SJCRH30 (cell line): ENCODE measurements at regions not wholly inside any gene's neighbourhood (a gene's known extent, or its start where the extent isn't known, plus 50 kb on each side); places are given as distances from the start of the nearest gene placed in this dataset.

ENCODE experiments used
- DNase-seq, 2 experiments: peaks; one replicate each; pipeline ENCODE4 v3.0.0-alpha.2; 2015 to 2020
- H3K27ac ChIP-seq: fragments of 250-450 bp; sonication (Bioruptor Pico); 2 replicates; pipeline ENCODE4 v1.5.1; 2020; ENCODE audit warnings: mild to moderate bottlenecking, moderate library complexity
- H3K27me3 ChIP-seq: fragments of 250-450 bp; sonication (Bioruptor Pico); 2 replicates; pipeline ENCODE4 v1.5.1; 2020; ENCODE audit warnings: mild to moderate bottlenecking, moderate library complexity
- H3K36me3 ChIP-seq: fragments of 250-450 bp; sonication (Bioruptor Pico); 2 replicates; pipeline ENCODE4 v1.5.1; 2020; ENCODE audit warnings: mild to moderate bottlenecking, moderate library complexity
- H3K4me1 ChIP-seq: fragments of 250-450 bp; sonication (Bioruptor Pico); 2 replicates; pipeline ENCODE4 v1.5.1; 2020; ENCODE audit warnings: mild to moderate bottlenecking, moderate library complexity
- H3K4me3 ChIP-seq: fragments of 250-450 bp; sonication (Bioruptor Pico); 2 replicates; pipeline ENCODE4 v1.5.1; 2020; ENCODE audit warnings: mild to moderate bottlenecking, moderate library complexity
- H3K9me3 ChIP-seq: fragments of 250-450 bp; sonication (Bioruptor Pico); replicated peaks from 2 replicates; pipeline ENCODE4 v1.5.1; 2020; ENCODE audit warnings: mild to moderate bottlenecking, moderate library complexity

DNA sequence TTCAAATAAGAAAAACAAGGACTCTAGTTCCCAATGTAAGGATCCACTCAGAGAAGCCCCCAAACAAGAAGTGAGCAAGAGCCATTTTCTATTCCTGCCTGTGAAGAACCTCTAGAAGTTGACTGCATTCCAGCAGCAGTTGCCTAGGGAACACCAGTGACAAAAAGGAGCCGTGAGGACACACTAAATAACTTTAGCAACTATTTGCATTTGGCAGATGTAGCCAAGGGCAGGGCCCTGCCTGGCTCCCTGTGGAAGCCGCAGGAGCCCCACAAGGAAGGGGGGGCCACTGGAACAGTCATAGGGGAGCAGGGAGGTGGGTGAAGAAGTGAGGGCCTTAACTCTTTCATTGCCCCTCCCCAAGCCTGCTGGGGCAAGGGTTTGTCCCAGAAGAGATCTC, 470.2 kb upstream of the PROK2 start:
- H3K27me3 ChIP-seq: no peaks in the 10 kb centered on the region
- no peak overlapping the region for H3K4me3 ChIP-seq
- H3K4me1 ChIP-seq: no peaks in the 10 kb centered on the region
- no peak overlapping the region for H3K27ac ChIP-seq
- H3K9me3 ChIP-seq: no peaks in the 10 kb centered on the region
- H3K36me3 ChIP-seq: no peaks in the 10 kb centered on the region
- DNase-seq: no peak

DNA sequence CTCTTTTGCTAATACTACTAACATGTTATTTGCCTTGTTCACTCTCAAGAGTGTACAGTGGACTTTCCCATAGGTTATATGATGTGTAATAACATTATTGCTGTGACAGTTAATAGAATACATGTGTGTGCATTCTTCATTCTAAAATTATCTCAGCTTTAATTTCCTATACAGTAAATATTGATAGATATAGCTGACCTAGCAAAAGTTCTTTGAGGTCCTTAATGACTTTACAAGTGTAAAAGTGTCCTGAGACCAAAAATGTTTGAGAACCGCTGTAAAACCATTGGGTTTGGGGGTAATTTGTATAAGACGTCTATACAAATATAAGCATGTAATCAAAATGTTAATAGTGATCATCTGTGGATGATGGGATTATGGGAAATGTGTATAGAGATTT, 469.5 kb upstream of the PROK2 start:
- DNase-seq: no peak
- no peak overlapping the region for H3K27ac ChIP-seq
- H3K27me3 ChIP-seq: no peaks in the 10 kb centered on the region
- H3K9me3 ChIP-seq: no peaks in the 10 kb centered on the region
- no peaks in the 10 kb centered on the region for H3K4me1 ChIP-seq
- no peak overlapping the region for H3K4me3 ChIP-seq
- H3K36me3 ChIP-seq: no peaks in the 10 kb centered on the region

DNA sequence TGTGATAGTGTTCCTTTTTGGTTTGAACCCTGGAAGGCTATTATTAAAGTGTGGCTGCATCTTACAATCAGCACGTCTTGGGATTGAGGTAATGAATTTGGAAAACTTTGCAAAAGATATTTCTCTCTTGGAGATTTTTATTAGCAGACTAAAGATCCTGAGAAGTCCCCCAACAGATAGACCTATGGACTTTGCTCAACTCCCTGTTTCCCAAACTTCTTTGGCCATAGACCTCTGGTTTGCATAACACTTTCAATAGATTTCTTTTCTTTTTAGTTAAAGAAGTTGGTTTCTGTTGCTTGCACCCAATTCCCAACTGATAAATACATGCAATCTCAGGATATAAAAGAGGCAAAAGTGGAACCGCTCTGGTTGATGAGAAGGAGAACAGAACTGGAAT, 465.8 kb upstream of the PROK2 start:
- Histone ChIP-seq H3K4me1 (no peaks in the 10 kb centered on the region), H3K27me3 (no peaks in the 10 kb centered on the region), H3K9me3 (no peaks in the 10 kb centered on the region), H3K27ac (no peak overlapping the region), H3K36me3 (no peaks in the 10 kb centered on the region), H3K4me3 (no peak overlapping the region)
- no peak for DNase-seq

DNA sequence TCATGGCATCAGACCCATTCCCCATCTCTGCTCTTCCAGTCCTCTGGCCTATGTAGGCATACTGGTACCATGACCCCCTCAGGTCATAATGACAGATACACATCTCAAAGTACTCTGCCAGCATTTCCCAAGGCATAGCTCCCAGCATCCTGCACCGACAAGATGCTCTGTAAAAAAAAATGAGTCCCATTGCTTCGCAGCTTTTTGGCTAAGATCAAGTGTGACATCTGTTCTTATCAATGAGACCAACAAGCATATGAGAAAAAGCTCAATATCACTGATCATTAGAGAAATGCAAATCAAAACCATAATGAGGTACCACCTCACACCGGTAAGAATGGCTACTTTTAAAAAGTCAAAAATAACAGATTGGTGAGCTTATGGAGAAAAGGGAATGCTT, 463.9 kb upstream of the PROK2 start:
- Histone ChIP-seq H3K9me3 (no peaks in the 10 kb centered on the region), H3K4me3 (no peak overlapping the region), H3K36me3 (no peaks in the 10 kb centered on the region), H3K4me1 (no peaks in the 10 kb centered on the region), H3K27ac (no peak overlapping the region), H3K27me3 (no peaks in the 10 kb centered on the region)
- no peak for DNase-seq

DNA sequence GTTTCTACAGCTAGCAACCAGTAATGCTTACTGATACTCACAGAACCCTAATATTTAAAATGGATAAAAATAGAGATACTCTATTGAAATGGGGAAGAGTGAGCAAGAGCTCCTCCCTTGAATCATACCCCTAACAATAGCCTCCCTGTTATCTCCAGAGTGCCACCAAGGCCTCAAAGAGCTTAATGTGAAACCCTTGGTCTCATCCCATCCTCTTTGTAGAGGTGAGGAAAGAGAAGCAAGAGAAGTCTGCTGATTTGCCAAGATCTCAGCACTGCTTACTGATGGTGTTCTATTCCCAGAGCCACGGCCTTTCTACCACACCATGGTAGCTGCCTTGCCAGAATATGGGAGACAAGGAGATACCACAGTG, 463.4 kb upstream of the PROK2 start:
- no peak for DNase-seq
- Histone ChIP-seq H3K4me1 (no peaks in the 10 kb centered on the region), H3K27me3 (no peaks in the 10 kb centered on the region), H3K9me3 (no peaks in the 10 kb centered on the region), H3K4me3 (no peak overlapping the region), H3K27ac (no peak overlapping the region), H3K36me3 (no peaks in the 10 kb centered on the region)

DNA sequence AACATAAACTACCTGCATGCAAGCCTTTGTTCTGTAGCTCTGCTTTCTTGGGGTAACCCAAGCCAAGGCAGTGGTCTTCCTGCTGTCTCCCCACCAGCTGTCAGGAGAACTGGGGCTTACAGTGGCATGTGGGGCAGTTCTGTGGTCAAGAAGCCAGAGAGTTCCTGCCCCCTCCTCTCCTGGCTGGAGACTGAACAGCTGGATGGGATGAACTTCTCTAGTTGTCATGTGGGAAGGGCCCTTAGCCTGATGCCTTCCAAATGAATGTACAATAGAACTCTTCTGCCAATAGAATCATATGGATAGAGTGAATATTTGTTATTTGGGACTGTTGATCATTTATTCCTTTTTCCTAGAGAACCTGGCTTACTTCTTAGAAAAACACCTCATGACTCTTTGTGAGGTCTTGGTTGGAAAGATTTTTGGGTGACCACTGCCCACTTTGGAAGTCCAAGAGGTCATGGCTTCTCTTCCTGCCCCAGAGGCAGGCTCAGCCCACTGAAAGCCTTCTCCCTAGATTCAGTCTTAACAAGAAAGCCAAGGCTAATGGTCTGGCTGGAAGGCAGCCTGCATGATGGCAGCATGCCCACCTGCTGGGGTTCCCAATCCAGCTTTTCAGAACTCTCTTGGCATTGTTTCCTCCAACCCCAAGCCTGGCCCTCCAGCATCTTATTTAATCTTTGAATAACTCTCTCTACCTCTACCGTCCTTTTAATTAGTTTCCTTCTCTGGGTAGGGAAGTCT, 462.9 kb upstream of the PROK2 start:
- Histone ChIP-seq H3K4me3 (no peak overlapping the region), H3K9me3 (no peaks in the 10 kb centered on the region), H3K36me3 (no peaks in the 10 kb centered on the region), H3K27me3 (no peaks in the 10 kb centered on the region), H3K4me1 (no peaks in the 10 kb centered on the region), H3K27ac (no peak overlapping the region)
- DNase-seq: no peak

DNA sequence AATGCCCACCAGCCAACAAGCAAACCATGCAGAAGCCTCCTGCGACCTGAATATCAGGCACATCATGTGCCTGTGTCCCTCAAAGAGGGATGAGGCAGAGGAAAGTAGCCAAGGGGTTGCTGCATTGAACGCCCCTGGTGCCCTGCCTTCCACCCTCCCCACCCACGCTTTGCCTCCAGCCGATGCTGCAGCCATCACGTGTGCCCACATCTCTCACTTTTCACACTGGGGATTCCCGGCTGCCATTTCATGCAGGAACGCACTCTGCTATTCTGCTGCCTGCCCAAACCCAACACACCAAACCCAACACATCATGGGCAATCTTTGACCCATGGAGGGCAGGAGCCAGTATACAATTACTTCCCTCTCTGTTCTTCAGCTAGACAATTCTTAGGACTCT, 462.2 kb upstream of the PROK2 start:
- Histone ChIP-seq H3K4me3 (no peak overlapping the region), H3K9me3 (no peaks in the 10 kb centered on the region), H3K27ac (no peak overlapping the region), H3K36me3 (no peaks in the 10 kb centered on the region), H3K27me3 (no peaks in the 10 kb centered on the region), H3K4me1 (no peaks in the 10 kb centered on the region)
- DNase-seq: no peak

DNA sequence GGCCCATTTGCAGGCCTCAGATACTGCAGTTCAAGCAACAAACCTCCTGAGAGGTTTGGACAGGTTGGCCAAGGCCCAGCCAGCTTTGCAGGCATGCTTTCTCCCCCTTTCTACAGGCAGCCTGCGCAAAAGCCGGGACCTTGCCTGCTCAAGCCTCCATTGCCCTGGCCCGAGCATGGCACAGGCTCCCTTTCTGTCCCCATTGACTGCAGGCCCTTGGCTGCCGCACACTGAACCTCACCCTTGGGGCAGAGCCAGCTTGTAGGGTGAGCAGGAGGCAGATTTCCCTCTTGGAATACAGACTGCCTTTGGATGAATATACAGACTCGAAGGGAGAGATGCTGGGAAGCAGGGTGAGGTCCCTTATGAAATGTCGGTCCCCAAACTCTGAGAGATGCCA, 461.7 kb upstream of the PROK2 start:
- H3K36me3 ChIP-seq: no peaks in the 10 kb centered on the region
- no peaks in the 10 kb centered on the region for H3K4me1 ChIP-seq
- H3K27me3 ChIP-seq: no peaks in the 10 kb centered on the region
- H3K9me3 ChIP-seq: no peaks in the 10 kb centered on the region
- no peak for DNase-seq
- no peak overlapping the region for H3K4me3 ChIP-seq
- no peak overlapping the region for H3K27ac ChIP-seq

DNA sequence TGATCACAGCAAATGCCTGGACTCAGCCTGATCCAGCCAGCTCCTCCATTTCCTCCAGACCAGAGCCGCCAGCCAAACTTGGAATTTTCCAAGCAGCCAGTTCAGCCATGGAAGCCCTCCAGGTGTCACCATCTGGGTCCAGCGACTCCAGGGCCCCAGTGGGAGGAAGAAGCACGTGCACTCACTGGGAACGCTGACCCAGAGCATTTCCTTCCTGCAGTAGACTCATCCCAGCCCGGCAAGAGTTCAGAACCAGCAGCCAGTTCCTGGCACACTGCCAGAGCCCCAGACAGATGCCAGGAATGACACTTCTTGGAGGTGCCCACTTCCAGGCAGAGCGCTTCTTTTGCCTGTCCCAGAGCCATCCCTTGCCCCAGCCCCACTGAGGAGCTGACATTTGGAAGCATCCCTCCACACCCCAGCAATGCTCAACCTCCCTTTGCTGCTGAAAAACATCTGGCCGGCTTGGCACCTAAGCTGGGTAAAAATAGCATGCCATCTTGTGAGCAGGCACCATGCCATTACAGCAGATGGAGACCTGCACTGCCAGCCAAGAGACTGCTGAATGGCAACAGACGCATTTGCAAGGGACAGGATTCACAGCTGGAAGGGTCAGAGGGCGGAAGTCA, 460.3 kb upstream of the PROK2 start:
- Histone ChIP-seq H3K4me3 (no peak overlapping the region), H3K27me3 (no peaks in the 10 kb centered on the region), H3K36me3 (no peaks in the 10 kb centered on the region), H3K4me1 (no peaks in the 10 kb centered on the region), H3K27ac (no peak overlapping the region), H3K9me3 (no peaks in the 10 kb centered on the region)
- DNase-seq: no peak

DNA sequence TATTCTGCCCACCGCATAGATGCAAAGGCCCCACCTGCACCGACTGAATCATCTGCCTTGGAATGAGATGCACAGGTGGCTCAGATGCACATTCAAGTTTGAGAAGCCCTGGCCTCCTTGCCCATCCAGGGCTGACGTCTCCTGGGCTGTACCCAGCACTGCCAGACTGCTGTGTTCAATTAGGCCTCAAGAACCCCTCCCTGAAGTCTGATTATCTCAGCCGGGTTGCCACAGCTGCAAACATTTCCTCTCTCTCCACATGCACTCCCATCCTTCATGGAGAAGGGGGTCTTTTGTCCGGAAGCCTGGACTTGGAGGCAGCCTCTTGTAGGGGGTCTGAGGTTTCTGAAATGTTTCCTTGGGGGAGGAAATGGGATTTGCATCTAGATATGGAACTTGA, 459.4 kb upstream of the PROK2 start:
- Histone ChIP-seq H3K36me3 (no peaks in the 10 kb centered on the region), H3K9me3 (no peaks in the 10 kb centered on the region), H3K27ac (no peak overlapping the region), H3K4me1 (no peaks in the 10 kb centered on the region), H3K27me3 (no peaks in the 10 kb centered on the region), H3K4me3 (no peak overlapping the region)
- no peak for DNase-seq

DNA sequence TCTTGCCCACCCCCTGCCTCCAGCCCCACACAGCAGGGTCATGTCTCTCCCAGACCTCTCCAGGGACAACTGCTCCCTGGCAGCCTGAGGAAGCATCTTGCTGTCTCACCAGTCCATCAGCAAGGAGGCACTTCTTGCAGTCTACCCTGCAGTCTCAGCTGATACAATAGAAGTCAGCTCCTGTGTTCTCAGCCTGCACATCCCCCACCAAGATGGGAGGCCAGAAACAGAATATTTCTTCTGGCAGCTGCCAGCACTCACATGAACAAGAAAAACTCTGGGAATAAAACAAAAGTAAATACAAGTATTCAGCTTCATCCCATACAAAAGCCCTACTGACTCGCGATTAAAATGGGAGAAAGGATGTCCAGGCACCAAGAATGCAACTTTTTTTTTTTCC, 457.4 kb upstream of the PROK2 start:
- no peaks in the 10 kb centered on the region for H3K9me3 ChIP-seq
- H3K36me3 ChIP-seq: no peaks in the 10 kb centered on the region
- H3K4me3 ChIP-seq: no peak overlapping the region
- no peaks in the 10 kb centered on the region for H3K4me1 ChIP-seq
- DNase-seq: no peak
- no peak overlapping the region for H3K27ac ChIP-seq
- no peaks in the 10 kb centered on the region for H3K27me3 ChIP-seq

DNA sequence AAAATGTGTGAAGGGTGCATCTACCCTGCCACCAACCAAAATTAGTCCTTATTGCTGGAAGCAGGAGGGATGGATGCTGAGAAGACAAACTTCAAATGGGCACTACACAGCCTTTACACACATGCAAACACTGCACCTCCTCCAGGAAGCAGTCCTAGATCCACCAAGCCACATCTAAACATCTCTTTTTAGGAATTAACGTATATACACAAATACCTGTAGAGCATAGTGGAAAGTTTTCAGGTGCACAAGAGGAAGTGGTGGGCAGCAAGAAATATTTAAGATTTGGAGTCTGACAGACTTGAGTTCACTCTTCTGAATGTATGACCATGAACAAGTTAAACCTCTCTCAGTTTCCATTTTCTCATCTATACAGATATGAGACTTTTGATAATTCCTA, 456.6 kb upstream of the PROK2 start:
- Histone ChIP-seq H3K27me3 (no peaks in the 10 kb centered on the region), H3K4me1 (no peaks in the 10 kb centered on the region), H3K9me3 (no peaks in the 10 kb centered on the region), H3K4me3 (no peak overlapping the region), H3K36me3 (no peaks in the 10 kb centered on the region), H3K27ac (no peak overlapping the region)
- no peak for DNase-seq

DNA sequence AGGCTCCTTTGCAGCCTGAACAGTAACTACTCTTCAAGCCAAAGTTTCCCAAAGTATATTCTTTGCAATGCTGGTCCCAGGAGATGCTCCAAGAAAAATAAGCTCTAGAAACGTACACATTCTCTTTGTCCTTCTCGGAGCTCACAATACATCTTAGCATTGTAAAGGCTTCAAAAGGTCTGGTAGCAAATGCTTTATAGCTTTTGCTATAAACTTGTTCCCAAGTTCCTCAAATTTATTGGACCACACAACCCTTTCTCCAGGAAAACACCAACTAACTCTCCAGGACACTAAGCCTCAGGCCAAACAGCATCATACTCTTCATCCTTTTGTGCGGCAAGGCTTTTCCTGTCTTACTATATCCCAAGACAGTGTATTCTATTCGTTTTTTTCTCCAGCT, 455.6 kb upstream of the PROK2 start:
- Histone ChIP-seq H3K9me3 (no peaks in the 10 kb centered on the region), H3K27ac (no peak overlapping the region), H3K27me3 (no peaks in the 10 kb centered on the region), H3K4me1 (no peaks in the 10 kb centered on the region), H3K4me3 (no peak overlapping the region), H3K36me3 (no peaks in the 10 kb centered on the region)
- no peak for DNase-seq

DNA sequence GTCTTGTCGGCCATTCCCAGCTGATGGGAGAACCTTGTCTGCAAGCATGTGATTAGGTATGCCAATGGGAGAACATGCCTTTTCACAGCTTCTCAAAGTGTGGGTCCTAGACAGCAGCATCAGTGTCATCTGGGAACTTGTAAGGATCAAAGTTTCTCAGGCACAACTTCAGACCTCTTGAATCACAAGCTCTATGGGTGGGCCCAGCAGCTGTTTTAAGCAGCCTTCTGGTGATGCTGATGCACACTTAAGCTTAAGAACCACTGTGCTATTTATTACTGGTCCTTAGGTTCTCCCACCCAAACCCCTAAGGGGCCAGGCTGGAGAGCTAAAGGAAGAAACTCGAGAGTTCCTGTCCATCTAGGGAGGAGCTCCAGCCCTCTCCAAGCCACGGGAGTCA, 453.9 kb upstream of the PROK2 start:
- Histone ChIP-seq H3K4me3 (no peak overlapping the region), H3K9me3 (no peaks in the 10 kb centered on the region), H3K4me1 (no peaks in the 10 kb centered on the region), H3K27me3 (no peaks in the 10 kb centered on the region), H3K36me3 (no peaks in the 10 kb centered on the region), H3K27ac (no peak overlapping the region)
- no peak for DNase-seq

DNA sequence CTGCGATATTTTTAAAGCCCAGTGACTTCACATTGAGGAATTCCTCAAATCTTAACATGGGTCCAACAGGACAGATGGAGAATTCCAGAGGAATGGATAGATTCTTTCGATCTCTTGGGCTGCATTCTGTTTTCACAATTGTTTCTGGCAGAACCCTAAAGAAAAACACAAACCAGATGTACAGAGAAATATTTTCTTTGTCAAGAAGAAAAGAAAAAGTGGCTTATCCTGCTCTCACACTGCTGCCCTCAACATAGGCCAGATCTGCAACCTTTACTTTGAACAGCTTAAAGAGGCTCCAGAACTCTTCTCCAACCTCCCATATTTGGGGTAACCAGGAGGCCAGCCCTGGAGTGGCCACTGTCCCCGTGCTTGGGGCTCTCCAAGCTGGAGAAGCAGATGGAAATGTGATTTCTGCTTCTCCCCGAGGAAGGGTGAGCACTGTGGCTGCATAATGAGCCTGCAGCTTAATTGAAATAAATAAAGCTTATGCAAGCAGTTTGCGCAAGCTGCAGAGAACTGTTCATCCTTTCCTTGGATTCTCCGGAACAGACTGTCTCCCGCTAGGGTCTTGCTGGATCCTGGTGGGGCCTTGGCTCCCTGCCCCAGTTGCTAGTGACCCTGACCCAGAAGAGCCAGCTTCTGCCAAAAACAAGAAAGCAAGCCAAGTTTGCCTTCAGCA, 453.2 kb upstream of the PROK2 start:
- no peak overlapping the region for H3K27ac ChIP-seq
- no peaks in the 10 kb centered on the region for H3K36me3 ChIP-seq
- no peak overlapping the region for H3K4me3 ChIP-seq
- no peaks in the 10 kb centered on the region for H3K27me3 ChIP-seq
- no peak for DNase-seq
- no peaks in the 10 kb centered on the region for H3K4me1 ChIP-seq
- no peaks in the 10 kb centered on the region for H3K9me3 ChIP-seq

DNA sequence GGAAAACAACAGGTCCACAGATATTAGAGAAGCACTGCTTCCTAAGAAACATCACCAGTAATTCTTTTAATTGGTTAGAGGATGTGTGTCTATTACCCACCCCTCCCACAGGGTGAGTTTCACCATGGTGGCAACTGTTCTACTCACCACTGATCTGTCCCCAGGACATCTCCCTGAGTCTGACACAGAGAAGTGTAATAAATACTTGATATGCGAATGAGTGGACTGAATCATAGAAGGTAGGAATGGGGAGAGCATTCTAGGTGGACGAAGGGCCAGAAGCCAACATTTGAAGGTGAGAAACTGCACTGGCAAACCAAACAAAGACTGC, 452.7 kb upstream of the PROK2 start:
- Histone ChIP-seq H3K36me3 (no peaks in the 10 kb centered on the region), H3K27ac (no peak overlapping the region), H3K4me1 (no peaks in the 10 kb centered on the region), H3K27me3 (no peaks in the 10 kb centered on the region), H3K4me3 (no peak overlapping the region), H3K9me3 (no peaks in the 10 kb centered on the region)
- no peak for DNase-seq
